Muscle layer of colon (tissue), 2 donors: ENCODE measurements at regions not wholly inside any gene's neighbourhood (a gene's known extent, or its start where the extent isn't known, plus 50 kb on each side); places are given as distances from the start of the nearest gene placed in this dataset.

Source experiments
- H3K27ac ChIP-seq: one replicate; pipeline ENCODE4 v1.7.0; 2013; ENCODE audit warnings: low read depth, mild to moderate bottlenecking, low read length, moderate library complexity
- H3K27me3 ChIP-seq, 2 donors: one replicate each; pipeline ENCODE4 v1.7.0; 2013; ENCODE audit warnings: low read length in 2 of 2, mild to moderate bottlenecking in 2 of 2; ENCODE audit not compliant: insufficient read depth in 2 of 2, control insufficient read depth in 1 of 2
- H3K36me3 ChIP-seq: one replicate; pipeline ENCODE4 v1.7.0; 2013; ENCODE audit warnings: mild to moderate bottlenecking, low read length; ENCODE audit not compliant: insufficient read depth
- H3K4me1 ChIP-seq: one replicate; pipeline ENCODE4 v1.7.0; 2013; ENCODE audit warnings: mild to moderate bottlenecking, low read length; ENCODE audit not compliant: insufficient read depth
- H3K4me3 ChIP-seq, 2 donors: one replicate each; pipeline ENCODE4 v1.7.0; 2013; ENCODE audit warnings: low read length in 2 of 2, low read depth in 1 of 2, mild to moderate bottlenecking in 1 of 2, moderate library complexity in 1 of 2
- H3K9ac ChIP-seq: one replicate; pipeline ENCODE4 v1.7.0; 2013; ENCODE audit warnings: low read length
- H3K9me3 ChIP-seq: one replicate; pipeline ENCODE4 v1.7.0; 2013; ENCODE audit warnings: mild to moderate bottlenecking, low read length
- donor health status: abdominal sarcoma.
- donor health status: Adenocarcinoma of cecum.

DNA sequence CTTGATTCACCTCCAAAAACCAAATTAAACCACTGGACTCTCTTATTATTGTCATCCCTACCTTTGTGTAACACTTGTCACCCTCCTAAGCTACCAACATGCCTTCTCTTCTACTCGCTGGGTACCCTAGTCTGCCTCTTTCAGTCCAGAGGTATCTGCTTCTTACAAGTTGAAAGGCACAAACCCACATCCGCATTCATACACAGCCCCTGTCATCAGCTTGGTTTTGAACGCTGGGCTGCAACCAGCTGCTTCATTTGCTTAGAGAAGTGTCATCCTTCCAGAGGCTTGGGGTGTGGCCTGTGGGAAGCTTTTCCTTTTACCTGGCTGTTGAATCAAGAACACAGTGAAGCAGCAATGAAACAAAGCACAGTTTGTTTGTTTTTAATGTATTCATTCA, 138.8 kb upstream of the WWC1 start:
- H3K36me3 ChIP-seq: no peaks in the 10 kb centered on the region
- peaks cover 8% of the 10 kb centered on the region for H3K4me1 ChIP-seq
- no peak overlapping the region for H3K9ac ChIP-seq
- H3K4me3 ChIP-seq: no peak overlapping the region
- H3K9me3 ChIP-seq: no peaks in the 10 kb centered on the region
- H3K27me3 ChIP-seq: no peaks in the 10 kb centered on the region
- no peak overlapping the region for H3K27ac ChIP-seq

DNA sequence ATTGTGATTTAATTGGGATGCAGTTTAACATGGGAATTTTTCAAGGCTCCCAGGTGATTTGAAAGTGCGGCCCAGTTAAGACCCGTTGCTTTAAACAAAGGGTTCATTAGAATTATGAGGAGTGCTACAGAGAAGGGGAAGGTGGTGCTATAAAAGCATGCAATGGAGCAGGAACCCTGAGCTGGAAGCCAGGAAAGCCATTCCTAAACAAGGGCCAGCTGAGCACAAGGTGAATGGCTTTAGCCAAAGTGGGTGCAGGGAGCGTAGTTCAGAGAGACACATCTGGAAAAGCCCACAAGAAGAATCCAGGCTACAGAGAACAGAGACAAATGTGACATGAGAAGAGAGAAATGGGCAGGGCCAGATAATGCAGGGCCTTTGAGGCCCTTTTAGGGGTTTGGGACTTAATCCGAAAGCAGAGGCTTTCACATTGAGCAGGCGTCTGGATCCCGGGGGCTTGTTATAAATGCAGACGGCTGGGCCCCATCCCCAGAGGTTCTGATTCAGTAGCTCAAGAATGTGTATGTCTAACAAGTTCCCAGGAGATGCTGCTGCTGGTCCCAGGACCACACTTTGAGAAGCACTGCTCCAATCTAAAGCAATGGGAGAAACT, 138.1 kb upstream of the WWC1 start:
- no peak overlapping the region for H3K9ac ChIP-seq
- H3K4me1 ChIP-seq: peaks cover 1% of the 10 kb centered on the region
- no peak overlapping the region for H3K27ac ChIP-seq
- no peak overlapping the region for H3K4me3 ChIP-seq
- H3K36me3 ChIP-seq: no peaks in the 10 kb centered on the region
- no peaks in the 10 kb centered on the region for H3K9me3 ChIP-seq
- H3K27me3 ChIP-seq: no peaks in the 10 kb centered on the region

DNA sequence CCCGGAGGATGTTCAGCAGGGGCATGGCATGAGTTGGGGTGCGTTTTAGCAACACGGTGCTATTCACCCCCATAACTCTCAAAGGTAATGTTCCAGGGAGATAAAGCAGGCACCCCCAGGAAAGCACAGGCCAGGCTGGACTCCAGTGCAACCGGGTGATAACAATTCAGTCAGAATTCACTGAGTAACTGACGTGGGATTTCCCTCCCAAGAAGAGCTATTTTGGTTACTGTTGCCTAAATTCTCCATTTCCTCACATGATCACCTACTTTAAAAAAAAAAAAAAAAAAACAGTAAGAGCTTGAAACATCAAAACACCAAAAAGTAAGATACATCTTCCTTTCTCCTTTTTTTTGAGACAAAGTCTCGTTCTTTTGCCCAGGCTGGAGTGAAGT, 137.6 kb upstream of the WWC1 start:
- Histone ChIP-seq H3K4me3 (no peak overlapping the region), H3K27ac (no peak overlapping the region), H3K9ac (no peak overlapping the region), H3K4me1 (no peaks in the 10 kb centered on the region), H3K36me3 (no peaks in the 10 kb centered on the region), H3K27me3 (no peaks in the 10 kb centered on the region), H3K9me3 (no peaks in the 10 kb centered on the region)

DNA sequence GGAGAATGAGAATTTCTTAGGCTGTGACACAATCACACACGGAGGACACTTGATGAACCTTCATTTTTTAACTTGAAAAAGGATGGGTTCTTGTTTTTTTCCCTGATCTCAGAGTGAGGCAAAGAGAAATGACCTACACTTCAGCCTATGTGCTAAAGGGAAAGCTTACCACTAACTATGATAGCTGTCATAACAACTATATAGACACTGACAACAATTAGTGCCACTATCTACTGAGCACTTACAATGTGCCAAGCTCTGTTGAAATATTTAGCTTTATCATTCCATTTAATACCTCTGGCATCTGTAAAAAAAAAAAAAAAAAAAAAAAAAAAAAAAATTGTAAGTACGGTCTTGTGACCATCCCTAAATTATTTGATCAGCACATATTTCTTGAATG, 135.9 kb upstream of the WWC1 start:
- no peak overlapping the region for H3K4me3 ChIP-seq
- H3K4me1 ChIP-seq: no peaks in the 10 kb centered on the region
- no peaks in the 10 kb centered on the region for H3K36me3 ChIP-seq
- H3K27ac ChIP-seq: no peak overlapping the region
- no peaks in the 10 kb centered on the region for H3K27me3 ChIP-seq
- H3K9ac ChIP-seq: no peak overlapping the region
- no peaks in the 10 kb centered on the region for H3K9me3 ChIP-seq

DNA sequence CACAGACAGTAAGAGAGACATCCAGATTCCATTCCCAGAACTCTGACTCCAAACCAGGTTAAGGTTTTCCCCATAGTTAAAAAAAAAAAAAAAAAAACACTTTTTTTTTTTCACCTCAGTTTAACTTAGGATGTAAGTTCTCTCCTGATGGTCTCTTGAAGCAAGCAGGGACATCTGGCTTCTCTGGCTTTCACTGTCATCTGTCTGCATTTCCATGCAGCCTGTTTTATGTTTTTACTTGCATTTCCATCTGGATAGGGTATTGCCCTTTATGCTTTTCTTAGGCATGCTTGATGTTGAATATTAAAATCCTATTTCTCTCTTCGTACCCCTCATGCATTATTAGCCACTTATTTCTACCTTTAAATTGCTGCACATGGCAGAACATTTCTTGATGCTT, 135.3 kb upstream of the WWC1 start:
- no peaks in the 10 kb centered on the region for H3K36me3 ChIP-seq
- H3K4me3 ChIP-seq: no peak overlapping the region
- H3K9me3 ChIP-seq: no peaks in the 10 kb centered on the region
- H3K27me3 ChIP-seq: no peaks in the 10 kb centered on the region
- no peaks in the 10 kb centered on the region for H3K4me1 ChIP-seq
- H3K9ac ChIP-seq: no peak overlapping the region
- H3K27ac ChIP-seq: no peak overlapping the region

DNA sequence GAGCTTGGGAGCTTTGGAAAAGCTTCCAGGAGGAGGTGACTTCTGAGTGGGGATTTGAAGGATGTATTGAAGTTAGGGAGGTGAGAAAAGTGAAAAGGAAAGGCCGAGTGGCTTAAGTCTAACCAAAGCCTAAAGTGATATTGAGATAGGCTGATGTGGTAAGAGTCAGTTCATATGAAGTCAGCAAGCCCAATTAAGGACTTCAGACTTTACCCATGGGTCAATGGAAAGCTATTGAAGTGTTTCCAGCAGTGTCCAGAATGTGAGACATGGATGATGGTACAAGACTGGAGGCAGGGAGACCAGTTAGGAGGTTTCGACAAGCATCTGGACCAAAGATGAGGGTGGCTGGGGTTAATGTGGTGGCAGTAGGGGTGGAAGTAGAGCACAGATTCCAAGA, 134.3 kb upstream of the WWC1 start:
- no peaks in the 10 kb centered on the region for H3K27me3 ChIP-seq
- no peaks in the 10 kb centered on the region for H3K9me3 ChIP-seq
- H3K4me1 ChIP-seq: no peaks in the 10 kb centered on the region
- no peaks in the 10 kb centered on the region for H3K36me3 ChIP-seq
- H3K4me3 ChIP-seq: no peak overlapping the region
- no peak overlapping the region for H3K27ac ChIP-seq
- H3K9ac ChIP-seq: no peak overlapping the region

DNA sequence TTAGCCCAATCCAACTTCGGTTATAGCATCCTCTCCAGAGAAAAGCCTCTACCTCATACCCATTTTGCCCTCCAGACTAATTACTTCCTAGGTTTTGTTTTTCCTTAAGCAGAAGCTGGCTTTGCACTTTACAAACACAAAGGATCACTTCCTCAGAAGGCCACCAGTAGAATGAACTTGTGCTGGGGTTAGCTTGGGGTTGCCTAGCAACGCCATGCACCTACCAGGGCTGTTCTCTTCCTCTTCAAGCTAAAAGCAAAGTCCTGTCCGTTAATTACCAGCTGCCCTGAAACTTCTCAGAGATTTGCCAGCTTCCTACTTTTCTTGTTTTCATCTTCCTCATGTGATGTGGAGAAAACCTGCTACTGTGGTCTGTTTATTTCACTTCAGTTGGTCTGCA, 132.0 kb upstream of the WWC1 start:
- H3K36me3 ChIP-seq: no peaks in the 10 kb centered on the region
- no peak overlapping the region for H3K4me3 ChIP-seq
- H3K27ac ChIP-seq: no peak overlapping the region
- H3K9ac ChIP-seq: no peak overlapping the region
- H3K27me3 ChIP-seq: no peaks in the 10 kb centered on the region
- H3K4me1 ChIP-seq: no peaks in the 10 kb centered on the region
- no peaks in the 10 kb centered on the region for H3K9me3 ChIP-seq

DNA sequence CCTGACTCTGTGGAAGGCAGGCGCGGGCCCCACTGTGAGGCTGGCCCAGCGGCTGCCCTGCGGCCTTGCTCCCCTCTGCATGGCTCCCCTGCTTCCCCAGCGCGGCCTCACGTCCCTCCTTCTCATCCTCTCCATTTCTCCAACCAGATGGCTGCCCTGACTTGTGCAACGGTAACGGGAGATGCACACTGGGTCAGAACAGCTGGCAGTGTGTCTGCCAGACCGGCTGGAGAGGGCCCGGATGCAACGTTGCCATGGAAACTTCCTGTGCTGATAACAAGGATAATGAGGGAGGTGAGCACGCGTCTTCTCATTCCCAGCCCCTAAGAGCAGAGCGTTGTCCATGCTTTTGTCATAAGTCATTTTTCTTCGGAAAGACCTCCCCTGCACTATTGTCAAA, 129.0 kb upstream of the WWC1 start:
- H3K27ac ChIP-seq: no peak overlapping the region
- no peaks in the 10 kb centered on the region for H3K36me3 ChIP-seq
- no peaks in the 10 kb centered on the region for H3K27me3 ChIP-seq
- H3K4me3 ChIP-seq: no peak overlapping the region
- no peaks in the 10 kb centered on the region for H3K9me3 ChIP-seq
- H3K4me1 ChIP-seq: no peaks in the 10 kb centered on the region
- no peak overlapping the region for H3K9ac ChIP-seq

DNA sequence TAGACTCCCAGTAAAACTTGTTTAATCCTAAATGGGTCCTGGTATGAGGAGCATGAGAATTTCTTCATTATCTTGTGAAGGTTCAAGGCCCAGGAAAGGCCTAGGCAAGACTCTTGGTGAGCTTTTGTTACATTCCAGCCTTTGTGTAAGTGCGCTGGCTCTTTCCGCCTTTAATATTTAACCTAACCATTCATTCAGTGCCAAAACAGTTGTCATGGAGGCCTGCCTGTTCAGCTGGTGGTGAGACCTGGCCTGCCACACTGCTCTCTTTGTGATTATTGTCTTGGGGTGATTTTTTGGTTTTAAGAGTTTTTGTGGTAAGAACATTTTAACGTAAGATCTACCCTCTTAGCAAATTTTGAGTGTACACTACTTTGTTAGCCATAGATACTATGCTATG, 127.5 kb upstream of the WWC1 start:
- H3K36me3 ChIP-seq: no peaks in the 10 kb centered on the region
- H3K9me3 ChIP-seq: no peaks in the 10 kb centered on the region
- H3K27ac ChIP-seq: no peak overlapping the region
- no peak overlapping the region for H3K4me3 ChIP-seq
- no peaks in the 10 kb centered on the region for H3K27me3 ChIP-seq
- no peaks in the 10 kb centered on the region for H3K4me1 ChIP-seq
- H3K9ac ChIP-seq: no peak overlapping the region

DNA sequence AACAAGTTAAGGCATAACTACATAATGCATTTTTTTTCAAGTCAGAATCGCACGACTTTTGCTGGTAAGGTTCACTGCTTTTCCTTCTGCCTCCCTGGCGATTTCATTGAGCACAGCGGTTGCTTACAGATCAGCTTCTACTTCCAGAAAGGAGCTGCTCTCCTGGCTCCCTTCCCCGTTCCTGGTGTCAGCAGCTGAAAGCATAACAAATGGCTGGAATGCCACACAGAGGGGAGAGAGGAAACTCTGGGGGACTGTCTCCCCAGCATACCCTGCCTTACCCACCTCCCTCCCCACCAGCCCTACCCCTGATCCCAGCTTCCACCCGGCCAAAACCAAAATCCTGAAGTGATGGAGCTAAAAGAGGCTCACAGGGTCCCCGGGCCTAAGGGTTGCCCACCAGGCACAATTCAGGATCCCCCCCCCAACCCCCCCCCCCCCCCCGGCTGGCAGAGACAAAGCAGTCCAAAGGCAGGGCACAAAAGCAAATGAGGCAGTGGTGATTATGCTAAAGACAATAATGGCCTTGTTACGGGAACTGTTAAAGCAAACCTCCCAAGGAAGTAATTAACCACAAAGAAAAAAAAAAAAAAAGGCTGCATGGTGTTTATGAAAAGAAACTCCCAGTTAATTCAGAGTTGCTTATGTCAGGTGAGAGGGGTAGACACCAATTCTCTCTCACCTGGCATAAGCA, 126.1 kb upstream of the WWC1 start:
- Histone ChIP-seq H3K27me3 (no peaks in the 10 kb centered on the region), H3K4me1 (no peaks in the 10 kb centered on the region), H3K36me3 (no peaks in the 10 kb centered on the region), H3K9me3 (no peaks in the 10 kb centered on the region), H3K4me3 (no peak overlapping the region), H3K9ac (no peak overlapping the region), H3K27ac (no peak overlapping the region)

DNA sequence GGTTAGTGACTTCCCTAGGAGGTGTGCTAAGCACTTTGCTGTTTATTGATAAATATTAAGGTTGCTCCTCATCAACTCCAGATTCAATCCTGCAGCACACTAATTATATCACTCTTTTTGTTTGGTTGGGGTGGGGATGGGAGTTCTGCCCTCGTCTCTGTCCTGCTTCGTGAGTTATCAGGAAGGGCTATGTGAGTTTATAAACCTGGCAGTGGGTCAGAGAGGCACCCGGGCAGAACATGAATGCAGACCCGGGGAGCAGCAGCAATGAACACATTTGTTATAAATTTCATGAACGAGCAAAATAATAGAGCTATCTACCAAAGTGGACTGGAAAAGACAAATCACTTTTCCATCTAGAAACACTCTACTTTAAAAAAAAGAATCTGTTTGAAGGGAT, 125.5 kb upstream of the WWC1 start:
- Histone ChIP-seq H3K4me3 (no peak overlapping the region), H3K36me3 (no peaks in the 10 kb centered on the region), H3K9me3 (no peaks in the 10 kb centered on the region), H3K27me3 (no peaks in the 10 kb centered on the region), H3K27ac (no peak overlapping the region), H3K9ac (no peak overlapping the region), H3K4me1 (no peaks in the 10 kb centered on the region)

DNA sequence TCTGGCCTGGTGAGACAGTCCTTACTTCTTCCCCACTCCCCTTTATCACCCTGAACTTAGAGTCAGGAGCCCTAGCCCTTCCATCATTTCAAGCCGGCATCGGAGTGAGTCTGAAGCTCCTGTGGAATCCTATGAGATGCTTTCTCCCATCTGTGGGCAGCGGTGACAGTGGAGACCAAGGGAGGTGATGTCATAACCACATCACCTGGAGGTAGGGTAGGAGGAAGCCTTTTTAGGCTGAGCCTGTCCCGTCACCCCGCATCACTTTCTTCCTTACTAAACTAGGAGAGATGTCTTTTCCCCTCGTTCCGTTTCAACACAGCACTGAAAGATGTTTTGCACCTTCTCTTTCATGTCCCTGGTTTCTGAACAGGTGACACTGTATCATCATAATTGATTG, 124.1 kb upstream of the WWC1 start:
- Histone ChIP-seq H3K36me3 (no peaks in the 10 kb centered on the region), H3K9ac (no peak overlapping the region), H3K4me1 (peaks cover 5% of the 10 kb centered on the region), H3K27ac (no peak overlapping the region), H3K9me3 (no peaks in the 10 kb centered on the region), H3K4me3 (no peak overlapping the region), H3K27me3 (no peaks in the 10 kb centered on the region)
